ENCODE measurements at regions not wholly inside any gene's neighbourhood (a gene's known extent, or its start where the extent isn't known, plus 50 kb on each side); places are given as distances from the start of the nearest gene placed in this dataset.

GRCh38 chr13:107765724-107766401 lies 449.5 kb downstream of the LIG4 start:
- H3K27me3 ChIP-seq (ENCODE audit: control insufficient read depth in 2 of 2, insufficient read depth in 2 of 2, low read length in 2 of 2): no peaks in the 10 kb centered on the region
- H2AFZ ChIP-seq (ENCODE audit: low read depth, low read length): peak overlapping the region; percentile 91
- no peaks in the 10 kb centered on the region for H3K9me3 ChIP-seq (replicated peaks; ENCODE audit: control insufficient read depth, insufficient read depth, low read length)
- H3K27ac ChIP-seq (ENCODE audit: insufficient read depth, low read depth, low read length): peak overlapping the region; percentile 70
- dilution Hi-C loops (cut with MboI; ENCODE audit: extremely low pct_ligation_motif_present, low sequenced_read_pairs): no loop called here
- no TSS peak for BruUV-seq (replicated peaks)
- no peaks in the 10 kb centered on the region for H3K36me3 ChIP-seq (ENCODE audit: control insufficient read depth in 2 of 2, extremely low read depth in 1 of 2, insufficient read depth in 2 of 2, low read length in 2 of 2)
- H3K9me1 ChIP-seq (replicated peaks; ENCODE audit: control insufficient read depth, extremely low read depth, insufficient read depth, low read length): no peaks in the 10 kb centered on the region
- DNase-seq (ENCODE audit: low read depth, low spot score) (peak; percentile 64), FAIRE-seq (peak; percentile 59)
- ChIA-PET CTCF (interaction anchor here (1.0 to 2.1 kb wide), 6 partner anchors 8 to 33 kb away, joined by 3 to 8 read pairs (median 4); no protein-coding TSS in a partner anchor), POLR2A (no interaction called here)
- no peaks in the 10 kb centered on the region for H3K79me2 ChIP-seq (ENCODE audit: control insufficient read depth, insufficient read depth, low read length)
- peaks cover 23% of the 10 kb centered on the region for H3K4me1 ChIP-seq (ENCODE audit: control insufficient read depth, extremely low read depth, insufficient read depth, low read length)
- intact Hi-C loops (cut with micrococcal nuclease): loop anchor here (2.0 kb wide), 2 partner anchors 101 to 563 kb away; a partner anchor contains a TSS
- peak overlapping the region; percentile 63 for H3K9ac ChIP-seq (replicated peaks; ENCODE audit: extremely low read depth, insufficient read depth, low read length)
- H3K4me2 ChIP-seq (ENCODE audit: insufficient read depth, low read length): peak overlapping the region; percentile 85
- TF ChIP-seq MYC (IDR thresholded peaks at IDR 0.05; ENCODE audit: low read depth, low read length) (no peak), EZH2 (IDR thresholded peaks at IDR 0.05; ENCODE audit: borderline replicate concordance, low read depth, low read length, severe bottlenecking) (no peak), POLR2AphosphoS5 (IDR thresholded peaks at IDR 0.05; ENCODE audit: insufficient read depth, low read depth, low read length) (no peak), FOS (IDR thresholded peaks at IDR 0.05; ENCODE audit: borderline replicate concordance, insufficient read depth, low read length) (no peak), MAX (IDR thresholded peaks at IDR 0.05; ENCODE audit: insufficient read depth, insufficient read length) (no peak), JUN (IDR thresholded peaks at IDR 0.05; ENCODE audit: borderline replicate concordance, insufficient read depth, insufficient read length, low read depth) (no peak), GATA2 (IDR thresholded peaks at IDR 0.05; ENCODE audit: insufficient read depth, insufficient read length, low read depth, low read length) (no peak), CTCF (IDR thresholded peaks at IDR 0.05; ENCODE audit: extremely low read depth in 1 of 2, insufficient read depth in 1 of 2, low read depth in 1 of 2, low read length in 2 of 2) (no peak), POLR2A (IDR thresholded peaks at IDR 0.05; ENCODE audit: low read depth, low read length) (no peak)
- no peaks in the 10 kb centered on the region for H4K20me1 ChIP-seq (replicated peaks; ENCODE audit: control insufficient read depth, extremely low read depth, insufficient read depth, low read length)
- H3K4me3 ChIP-seq (replicated peaks in 1 of 3; ENCODE audit: insufficient read depth in 1 of 3, low read depth in 1 of 3, low read length in 3 of 3): peak overlapping the region in 1 of 3 experiments; percentile 8
